ENCODE measurements at regions not wholly inside any gene's neighbourhood (a gene's known extent, or its start where the extent isn't known, plus 50 kb on each side); places are given as distances from the start of the nearest gene placed in this dataset.

DNA sequence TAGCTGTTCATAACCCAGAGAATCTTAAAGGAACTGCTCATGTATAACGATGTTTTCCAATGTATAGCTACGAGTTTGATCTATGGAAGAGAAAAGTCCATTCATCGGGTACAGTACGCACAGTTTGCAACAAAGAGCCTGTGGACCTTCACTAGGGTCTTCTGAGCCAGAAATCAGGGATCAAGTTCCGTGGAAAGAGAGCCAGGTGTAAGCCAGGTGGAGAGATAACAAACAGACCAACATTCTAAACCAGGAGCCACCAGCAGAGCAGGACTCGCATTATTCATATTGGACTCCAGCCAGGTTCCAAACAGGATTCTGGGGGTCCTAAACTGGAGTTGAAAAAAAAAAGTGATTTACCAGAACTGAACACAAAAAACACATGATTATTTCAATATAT, 505.4 kb upstream of the C16orf82 start:
- H3K9me3 ChIP-seq (ENCODE audit: low read length), result no peaks in the 10 kb centered on the region
- H3K4me1 ChIP-seq (ENCODE audit: insufficient read depth, low read length), result no peaks in the 10 kb centered on the region
- intact Hi-C loops (cut with micrococcal nuclease; ENCODE audit: unreplicated experiment), result no loop called here
- no peak overlapping the region for H3K4me2 ChIP-seq (ENCODE audit: low read depth, low read length)
- in situ Hi-C loops (cut with HindIII; ENCODE audit: extremely low pct_ligation_motif_present, low pct_unique_long_range_greater_than_20kb), result loop anchor here (25.0 kb wide), 1 partner anchor 724 kb away; no protein-coding TSS in a partner anchor
- no peak overlapping the region for H3K27ac ChIP-seq (ENCODE audit: extremely low read length, insufficient read depth, low read length)
- BruUV-seq (replicated peaks), result no TSS peak
- CTCF ChIA-PET (ENCODE audit: low intra/inter-chr PET ratio, low total read pairs), result no interaction called here
- no peaks in the 10 kb centered on the region for H3K36me3 ChIP-seq (replicated peaks in 1 of 2; ENCODE audit: control insufficient read depth in 1 of 2, insufficient read depth in 2 of 2, low read length in 2 of 2)
- no peaks in the 10 kb centered on the region for H3K79me2 ChIP-seq (ENCODE audit: insufficient read depth, low read length)
- WGBS (ENCODE audit: low lambda C conversion rate), result 2% methylated on average over 6 of the region's 6 CpGs
- POLR2A ChIA-PET, result no interaction called here
- no peak overlapping the region for H3K4me3 ChIP-seq (replicated peaks in 1 of 3; ENCODE audit: insufficient read depth in 1 of 3, low read depth in 2 of 3, low read length in 3 of 3)
- no peak overlapping the region for H3K9ac ChIP-seq (ENCODE audit: insufficient read depth, low read depth, low read length)
- no peaks in the 10 kb centered on the region for H4K20me1 ChIP-seq (ENCODE audit: insufficient read depth, low read length)
- H3K27me3 ChIP-seq (ENCODE audit: control insufficient read depth in 1 of 2, insufficient read depth in 2 of 2, low read length in 2 of 2), result no peaks in the 10 kb centered on the region; a peak in 1 of 5 replicates
- ATAC-seq (no peak), FAIRE-seq (no peak), DNase-seq (ENCODE audit: low spot score) (no peak)
- no peak overlapping the region for H2AFZ ChIP-seq (ENCODE audit: low read length)
- TF ChIP-seq, protein P1, sequence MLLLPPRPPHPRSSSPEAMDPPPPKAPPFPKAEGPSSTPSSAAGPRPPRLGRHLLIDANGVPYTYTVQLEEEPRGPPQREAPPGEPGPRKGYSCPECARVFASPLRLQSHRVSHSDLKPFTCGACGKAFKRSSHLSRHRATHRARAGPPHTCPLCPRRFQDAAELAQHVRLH (CRISPR knock-in tag; IDR thresholded peaks at IDR 0.05; ENCODE audit: borderline replicate concordance, low read depth), result no peak
- no peak for TF ChIP-seq MBD4 (IDR thresholded peaks at IDR 0.05; ENCODE audit: borderline replicate concordance, low read length)

DNA sequence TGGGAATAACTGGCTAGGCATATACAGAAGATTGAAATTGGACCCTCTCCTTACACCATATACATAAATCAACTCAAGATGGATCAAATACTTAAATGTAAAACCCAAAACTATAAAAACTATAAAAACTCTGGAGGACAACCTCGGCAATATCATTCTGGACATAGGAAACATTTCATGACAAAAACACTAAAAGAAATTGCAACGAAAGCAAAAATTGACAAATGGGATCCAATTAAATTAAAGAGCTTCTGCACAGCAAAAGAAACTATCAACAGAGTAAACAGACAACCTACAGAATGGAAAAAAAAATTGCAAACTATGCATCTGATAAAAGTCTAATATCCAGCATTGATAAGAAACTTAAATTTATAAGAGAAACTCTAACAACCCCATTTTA, 503.7 kb upstream of the C16orf82 start:
- Histone ChIP-seq H3K27ac (ENCODE audit: extremely low read length, insufficient read depth, low read length) (no peak overlapping the region), H3K4me2 (ENCODE audit: low read depth, low read length) (no peak overlapping the region), H3K36me3 (replicated peaks in 1 of 2; ENCODE audit: control insufficient read depth in 1 of 2, insufficient read depth in 2 of 2, low read length in 2 of 2) (no peaks in the 10 kb centered on the region), H3K4me3 (replicated peaks in 1 of 3; ENCODE audit: insufficient read depth in 1 of 3, low read depth in 2 of 3, low read length in 3 of 3) (no peak overlapping the region), H4K20me1 (ENCODE audit: insufficient read depth, low read length) (no peaks in the 10 kb centered on the region), H3K9me3 (ENCODE audit: low read length) (no peaks in the 10 kb centered on the region), H3K79me2 (ENCODE audit: insufficient read depth, low read length) (no peaks in the 10 kb centered on the region), H3K27me3 (ENCODE audit: control insufficient read depth in 1 of 2, insufficient read depth in 2 of 2, low read length in 2 of 2) (no peaks in the 10 kb centered on the region; a peak in 1 of 5 replicates), H2AFZ (ENCODE audit: low read length) (no peak overlapping the region), H3K4me1 (ENCODE audit: insufficient read depth, low read length) (no peaks in the 10 kb centered on the region), H3K9ac (ENCODE audit: insufficient read depth, low read depth, low read length) (no peak overlapping the region)
- ATAC-seq (no peak), FAIRE-seq (no peak), DNase-seq (ENCODE audit: low spot score) (no peak)
- intact Hi-C loops (cut with micrococcal nuclease; ENCODE audit: unreplicated experiment), result no loop called here
- in situ Hi-C loops (cut with HindIII; ENCODE audit: extremely low pct_ligation_motif_present, low pct_unique_long_range_greater_than_20kb), result loop anchor here (25.0 kb wide), 1 partner anchor 726 kb away; no protein-coding TSS in a partner anchor
- 0% methylated on average over 2 of the region's 2 CpGs for WGBS (ENCODE audit: low lambda C conversion rate)
- TF ChIP-seq MAFF (IDR thresholded peaks at IDR 0.05; ENCODE audit: low read depth, low read length) (peak; percentile 65), ZSCAN9 (CRISPR knock-in tag; IDR thresholded peaks at IDR 0.05; ENCODE audit: borderline replicate concordance) (no peak), FOXK1 (CRISPR knock-in tag; IDR thresholded peaks at IDR 0.05; ENCODE audit: borderline replicate concordance, low read depth) (no peak), ZNF382 (CRISPR knock-in tag; IDR thresholded peaks at IDR 0.05; ENCODE audit: borderline replicate concordance) (no peak), STAT5B (CRISPR knock-in tag; IDR thresholded peaks at IDR 0.05) (no peak), MAFK (conservative IDR thresholded peaks at IDR 0.05 in 1 of 2, IDR thresholded peaks at IDR 0.05 in 1 of 2; ENCODE audit: low read length in 2 of 2) (peak; percentile 65 to 73; a peak in 3 of 4 replicates), SIN3A (IDR thresholded peaks at IDR 0.05; ENCODE audit: borderline replicate concordance, low read depth, low read length) (no peak), ZSCAN22 (CRISPR knock-in tag; IDR thresholded peaks at IDR 0.05) (no peak)
- TF ChIP-seq, protein P2, sequence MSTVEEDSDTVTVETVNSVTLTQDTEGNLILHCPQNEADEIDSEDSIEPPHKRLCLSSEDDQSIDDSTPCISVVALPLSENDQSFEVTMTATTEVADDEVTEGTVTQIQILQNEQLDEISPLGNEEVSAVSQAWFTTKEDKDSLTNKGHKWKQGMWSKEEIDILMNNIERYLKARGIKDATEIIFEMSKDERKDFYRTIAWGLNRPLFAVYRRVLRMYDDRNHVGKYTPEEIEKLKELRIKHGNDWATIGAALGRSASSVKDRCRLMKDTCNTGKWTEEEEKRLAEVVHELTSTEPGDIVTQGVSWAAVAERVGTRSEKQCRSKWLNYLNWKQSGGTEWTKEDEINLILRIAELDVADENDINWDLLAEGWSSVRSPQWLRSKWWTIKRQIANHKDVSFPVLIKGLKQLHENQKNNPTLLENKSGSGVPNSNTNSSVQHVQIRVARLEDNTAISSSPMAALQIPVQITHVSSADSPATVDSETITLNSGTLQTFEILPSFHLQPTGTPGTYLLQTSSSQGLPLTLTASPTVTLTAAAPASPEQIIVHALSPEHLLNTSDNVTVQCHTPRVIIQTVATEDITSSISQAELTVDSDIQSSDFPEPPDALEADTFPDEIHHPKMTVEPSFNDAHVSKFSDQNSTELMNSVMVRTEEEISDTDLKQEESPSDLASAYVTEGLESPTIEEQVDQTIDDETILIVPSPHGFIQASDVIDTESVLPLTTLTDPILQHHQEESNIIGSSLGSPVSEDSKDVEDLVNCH (CRISPR knock-in tag; IDR thresholded peaks at IDR 0.05), result no peak
- POLR2A ChIA-PET, result no interaction called here
- no TSS peak for BruUV-seq (replicated peaks)
- CTCF ChIA-PET (ENCODE audit: low intra/inter-chr PET ratio, low total read pairs), result no interaction called here

Measured in HepG2 (cell line).